HEK293T (cell line): ENCODE measurements at regions not wholly inside any gene's neighbourhood (a gene's known extent, or its start where the extent isn't known, plus 50 kb on each side); places are given as distances from the start of the nearest gene placed in this dataset.

ENCODE experiments used
- BHLHE40 ChIP-seq: fragments of 450-650 bp; IDR thresholded peaks from 2 replicates; pipeline ENCODE4 v1.6.1; 2016; ENCODE audit warnings: mild to moderate bottlenecking, moderate library complexity, borderline replicate concordance
- ELF4 ChIP-seq: fragments of 450-650 bp; IDR thresholded peaks from 2 replicates; pipeline ENCODE4 v1.6.1; 2017; ENCODE audit warnings: antibody characterized with exemption

DNA sequence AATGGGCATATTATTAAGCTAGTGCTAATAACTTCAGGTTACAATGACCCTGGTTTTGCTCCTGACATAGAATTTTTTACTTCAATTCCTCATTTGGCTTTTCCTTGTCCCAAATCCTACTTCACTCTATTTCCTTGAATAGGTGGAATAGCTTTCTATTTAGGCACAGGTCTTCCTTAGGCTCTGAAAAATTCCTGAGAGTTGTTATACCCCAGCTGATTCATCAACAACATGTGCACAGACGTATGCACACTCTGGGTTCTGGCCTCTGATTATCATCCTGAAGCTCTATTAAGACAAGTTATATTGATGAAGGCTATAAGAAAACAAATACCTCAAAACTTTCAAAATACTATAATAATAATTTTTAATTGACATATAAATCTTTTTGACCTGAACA is 172.4 kb downstream of the NTMT2 start:
- TF ChIP-seq ELF4 (no peak), BHLHE40 (no peak)
